ENCODE measurements at regions not wholly inside any gene's neighbourhood (a gene's known extent, or its start where the extent isn't known, plus 50 kb on each side); places are given as distances from the start of the nearest gene placed in this dataset.

- H3K4me2 ChIP-seq (ENCODE audit: low read length) = no peak overlapping the region
- H3K4me3 ChIP-seq (ENCODE audit: low read length) = no peak overlapping the region
- no peak overlapping the region for H2AFZ ChIP-seq (ENCODE audit: low read depth, low read length)
- H3K9me3 ChIP-seq (ENCODE audit: insufficient read depth, low read length) = peaks cover 11% of the 10 kb centered on the region; the same call in 1 of the 2 replicates
- no peaks in the 10 kb centered on the region for H3K27me3 ChIP-seq (ENCODE audit: low read depth, low read length)
- no peak overlapping the region for H3K27ac ChIP-seq (ENCODE audit: low read length)
- no peaks in the 10 kb centered on the region for H3K4me1 ChIP-seq (ENCODE audit: low read length)
- H3K36me3 ChIP-seq (replicated peaks; ENCODE audit: low read depth, low read length) = peaks cover 28% of the 10 kb centered on the region
- peaks cover 9% of the 10 kb centered on the region for H3K79me2 ChIP-seq (ENCODE audit: low read length)
- H3K9ac ChIP-seq (ENCODE audit: low read length) = no peak overlapping the region
- peaks cover 51% of the 10 kb centered on the region; the same call in 1 of the 2 replicates for H4K20me1 ChIP-seq (ENCODE audit: insufficient read depth, low read length)
- TF ChIP-seq EZH2phosphoT487 (IDR thresholded peaks at IDR 0.05; ENCODE audit: low read depth) (no peak), CTCF (IDR thresholded peaks at IDR 0.05; ENCODE audit: low read depth, low read length) (no peak)
Observed at GRCh38 chr12:24045816-24046257, 96.4 kb upstream of the SOX5 start.

- H2AFZ ChIP-seq (ENCODE audit: low read depth, low read length) = no peak overlapping the region
- no peak overlapping the region for H3K9ac ChIP-seq (ENCODE audit: low read length)
- peaks cover 51% of the 10 kb centered on the region; the same call in 1 of the 2 replicates for H4K20me1 ChIP-seq (ENCODE audit: insufficient read depth, low read length)
- H3K4me3 ChIP-seq (ENCODE audit: low read length) = no peak overlapping the region
- H3K27ac ChIP-seq (ENCODE audit: low read length) = no peak overlapping the region
- peaks cover 27% of the 10 kb centered on the region for H3K36me3 ChIP-seq (replicated peaks; ENCODE audit: low read depth, low read length)
- TF ChIP-seq EZH2phosphoT487 (IDR thresholded peaks at IDR 0.05; ENCODE audit: low read depth) (no peak), CTCF (IDR thresholded peaks at IDR 0.05; ENCODE audit: low read depth, low read length) (no peak)
- H3K9me3 ChIP-seq (ENCODE audit: insufficient read depth, low read length) = peaks cover 11% of the 10 kb centered on the region; the same call in 1 of the 2 replicates
- H3K27me3 ChIP-seq (ENCODE audit: low read depth, low read length) = no peaks in the 10 kb centered on the region
- no peak overlapping the region for H3K4me2 ChIP-seq (ENCODE audit: low read length)
- H3K4me1 ChIP-seq (ENCODE audit: low read length) = no peaks in the 10 kb centered on the region
- H3K79me2 ChIP-seq (ENCODE audit: low read length) = peaks cover 9% of the 10 kb centered on the region
Observed at GRCh38 chr12:24044941-24045703, 95.7 kb upstream of the SOX5 start.

GRCh38 chr12:24042651-24043050 is 93.2 kb upstream of the SOX5 start:
- Histone ChIP-seq H3K27ac (ENCODE audit: low read length) (no peak overlapping the region), H3K36me3 (replicated peaks; ENCODE audit: low read depth, low read length) (peaks cover 3% of the 10 kb centered on the region), H4K20me1 (ENCODE audit: insufficient read depth, low read length) (peaks cover 59% of the 10 kb centered on the region), H3K9ac (ENCODE audit: low read length) (no peak overlapping the region), H3K79me2 (ENCODE audit: low read length) (peaks cover 6% of the 10 kb centered on the region), H3K4me1 (ENCODE audit: low read length) (no peaks in the 10 kb centered on the region), H3K4me3 (ENCODE audit: low read length) (no peak overlapping the region), H3K9me3 (ENCODE audit: insufficient read depth, low read length) (no peaks in the 10 kb centered on the region), H2AFZ (ENCODE audit: low read depth, low read length) (no peak overlapping the region), H3K4me2 (ENCODE audit: low read length) (no peak overlapping the region), H3K27me3 (ENCODE audit: low read depth, low read length) (no peaks in the 10 kb centered on the region)
- TF ChIP-seq EZH2phosphoT487 (IDR thresholded peaks at IDR 0.05; ENCODE audit: low read depth) = no peak
- TF ChIP-seq CTCF (IDR thresholded peaks at IDR 0.05; ENCODE audit: low read depth, low read length) = no peak

- Histone ChIP-seq H3K9me3 (ENCODE audit: insufficient read depth, low read length) (no peaks in the 10 kb centered on the region), H3K27me3 (ENCODE audit: low read depth, low read length) (no peaks in the 10 kb centered on the region), H3K9ac (ENCODE audit: low read length) (no peak overlapping the region), H2AFZ (ENCODE audit: low read depth, low read length) (no peak overlapping the region), H3K4me2 (ENCODE audit: low read length) (no peak overlapping the region), H3K4me3 (ENCODE audit: low read length) (no peak overlapping the region), H3K4me1 (ENCODE audit: low read length) (no peaks in the 10 kb centered on the region; the same call in 1 of the 2 replicates), H4K20me1 (ENCODE audit: insufficient read depth, low read length) (peaks cover 74% of the 10 kb centered on the region), H3K36me3 (replicated peaks; ENCODE audit: low read depth, low read length) (no peaks in the 10 kb centered on the region), H3K27ac (ENCODE audit: low read length) (no peak overlapping the region), H3K79me2 (ENCODE audit: low read length) (peaks cover 13% of the 10 kb centered on the region)
- no peak for TF ChIP-seq EZH2phosphoT487 (IDR thresholded peaks at IDR 0.05; ENCODE audit: low read depth)
Observed at GRCh38 chr12:24039113-24039525, 89.6 kb upstream of the SOX5 start.

Measured in OCI-LY3 (cell line).